Left ventricle myocardium superior (tissue), 1 donor: ENCODE measurements at regions not wholly inside any gene's neighbourhood (a gene's known extent, or its start where the extent isn't known, plus 50 kb on each side); places are given as distances from the start of the nearest gene placed in this dataset.
"Not testable (repeated sequence)": the region's sequence is repeated elsewhere in the genome, so short reads cannot be mapped to it uniquely, and the experiment has no call there.

ENCODE experiments used
- ATAC-seq: fragments of 200-7000 bp; cut with Tn5 transposase; one replicate; pipeline ENCODE4 v1.9.1; 2020; ENCODE audit warnings: mild to moderate bottlenecking, moderate library complexity
- DNase-seq: peaks from one replicate; pipeline ENCODE4 v3.0.0-alpha.2; 2020
- intact Hi-C: fragments of 100-400 bp; cut with micrococcal nuclease; formaldehyde crosslinking; loops from one replicate; pipeline ENCODE4 v1.11.0; 2022
- donor health status: DM: no; HTN: yes; CAD: no; lungs with severe emphysema.

DNA sequence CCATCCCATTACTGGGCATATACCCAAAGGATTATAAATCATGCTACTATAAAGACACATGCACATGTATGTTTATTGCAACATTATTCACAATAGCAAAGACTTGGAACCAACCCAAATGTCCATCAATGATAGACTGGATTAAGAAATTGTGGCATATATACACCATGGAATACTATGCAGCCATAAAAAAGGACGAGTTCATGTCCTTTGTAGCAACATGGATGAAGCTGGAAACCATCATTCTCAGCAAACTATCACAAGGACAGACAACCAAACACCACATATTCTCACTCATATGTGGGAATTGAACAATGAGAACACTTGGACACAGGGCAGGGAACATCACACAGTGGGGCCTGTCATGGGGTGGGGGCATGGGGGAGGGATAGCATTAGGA lies 181.5 kb upstream of the SPRY2 start:
- ATAC-seq, DNase-seq, intact Hi-C loops: not testable (repeated sequence)

- intact Hi-C loops: no loop called here
- ATAC-seq (no peak), DNase-seq (no peak)
Observed at GRCh38 chr13:80516818-80517348, 176.0 kb upstream of the SPRY2 start.

DNA sequence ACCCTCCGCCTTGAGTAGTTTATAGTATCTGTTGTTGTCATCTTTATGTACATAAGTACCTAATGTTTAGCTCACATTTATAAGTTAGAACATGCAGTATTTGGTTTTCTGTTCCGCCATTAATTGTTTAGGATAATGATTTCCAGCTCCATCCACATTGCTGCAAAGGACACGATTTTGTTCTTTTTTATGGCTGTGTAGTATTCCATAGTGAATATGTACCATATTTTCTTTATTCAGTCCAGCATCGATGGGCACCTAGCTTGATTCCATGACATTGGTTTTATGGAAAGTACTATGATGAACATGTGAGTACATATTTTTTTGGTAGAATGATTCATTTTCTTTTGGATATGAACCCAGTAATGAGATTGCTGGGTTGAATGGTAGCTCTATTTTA lies 174.4 kb upstream of the SPRY2 start:
- no peak for ATAC-seq
- DNase-seq: no peak
- intact Hi-C loops: no loop called here

DNA sequence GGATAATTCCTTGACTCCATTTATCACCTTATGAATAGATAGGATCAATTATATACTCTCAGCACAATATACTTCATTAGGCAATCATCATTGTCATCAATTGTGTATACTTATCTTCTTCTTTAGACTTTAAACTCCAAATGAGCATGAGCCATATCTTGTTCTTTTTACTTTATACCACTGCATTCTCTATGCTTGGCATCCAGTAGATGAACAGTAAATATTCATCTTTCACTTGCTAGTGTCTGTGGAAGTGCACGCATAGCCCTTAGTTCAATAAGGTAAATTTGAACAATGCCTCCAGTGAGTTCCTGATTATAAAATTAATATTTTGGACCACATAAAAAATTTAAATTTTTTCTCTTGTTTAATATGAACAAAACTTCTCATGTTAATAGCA lies 172.3 kb upstream of the SPRY2 start:
- DNase-seq (no peak), ATAC-seq (no peak)
- intact Hi-C loops: no loop called here

- intact Hi-C loops: no loop called here
- DNase-seq (no peak), ATAC-seq (no peak)
Observed at GRCh38 chr13:80510686-80511085, 169.8 kb upstream of the SPRY2 start.

DNA sequence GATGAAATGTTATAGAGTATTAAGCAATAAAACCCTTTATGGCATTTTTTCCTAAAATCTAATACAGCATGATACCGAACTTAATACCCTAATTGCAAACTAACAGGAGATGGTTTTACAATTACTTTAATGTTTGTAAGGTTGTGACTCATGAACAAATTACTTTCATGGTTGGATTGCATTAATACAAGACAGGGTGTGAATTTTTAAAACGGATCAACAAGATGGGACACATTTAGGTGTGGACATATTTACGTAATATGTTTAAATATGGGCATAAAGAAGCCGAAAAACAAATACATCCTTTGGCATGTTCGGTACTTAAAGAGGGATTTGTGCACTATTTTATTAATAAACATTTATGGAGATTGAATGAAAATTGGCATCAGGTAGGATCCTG lies 168.3 kb upstream of the SPRY2 start:
- no peak for DNase-seq
- ATAC-seq: no peak
- intact Hi-C loops: no loop called here

GRCh38 chr13:80508031-80508430 lies 167.1 kb upstream of the SPRY2 start:
- DNase-seq (no peak), ATAC-seq (no peak)
- intact Hi-C loops: no loop called here

DNA sequence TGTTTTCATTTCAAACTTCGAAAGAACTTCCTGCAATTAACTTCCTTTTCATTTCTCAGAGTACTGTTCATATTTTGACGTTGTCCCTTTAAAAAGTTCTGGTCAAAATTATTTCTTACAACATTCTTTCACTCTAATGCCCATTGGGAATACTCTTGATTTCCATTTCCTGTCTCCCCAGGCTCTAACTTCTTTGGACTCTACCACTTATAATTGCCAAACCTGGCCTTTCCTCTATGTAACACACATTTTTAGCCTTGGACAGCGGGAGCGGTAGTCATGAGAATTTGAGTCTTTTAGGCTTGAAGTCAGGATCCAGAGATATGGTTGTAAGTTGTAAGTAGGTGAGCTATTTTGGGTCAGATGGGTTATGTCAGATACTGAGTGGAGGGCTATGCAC lies 163.5 kb upstream of the SPRY2 start:
- intact Hi-C loops: no loop called here
- DNase-seq: no peak
- ATAC-seq: peak; percentile 90

- DNase-seq (no peak), ATAC-seq (no peak)
- intact Hi-C loops: no loop called here
Observed at GRCh38 chr13:80502359-80502758, 161.4 kb upstream of the SPRY2 start.

GRCh38 chr13:80501556-80501955 lies 160.6 kb upstream of the SPRY2 start:
- no peak for DNase-seq
- intact Hi-C loops: no loop called here
- no peak for ATAC-seq

DNA sequence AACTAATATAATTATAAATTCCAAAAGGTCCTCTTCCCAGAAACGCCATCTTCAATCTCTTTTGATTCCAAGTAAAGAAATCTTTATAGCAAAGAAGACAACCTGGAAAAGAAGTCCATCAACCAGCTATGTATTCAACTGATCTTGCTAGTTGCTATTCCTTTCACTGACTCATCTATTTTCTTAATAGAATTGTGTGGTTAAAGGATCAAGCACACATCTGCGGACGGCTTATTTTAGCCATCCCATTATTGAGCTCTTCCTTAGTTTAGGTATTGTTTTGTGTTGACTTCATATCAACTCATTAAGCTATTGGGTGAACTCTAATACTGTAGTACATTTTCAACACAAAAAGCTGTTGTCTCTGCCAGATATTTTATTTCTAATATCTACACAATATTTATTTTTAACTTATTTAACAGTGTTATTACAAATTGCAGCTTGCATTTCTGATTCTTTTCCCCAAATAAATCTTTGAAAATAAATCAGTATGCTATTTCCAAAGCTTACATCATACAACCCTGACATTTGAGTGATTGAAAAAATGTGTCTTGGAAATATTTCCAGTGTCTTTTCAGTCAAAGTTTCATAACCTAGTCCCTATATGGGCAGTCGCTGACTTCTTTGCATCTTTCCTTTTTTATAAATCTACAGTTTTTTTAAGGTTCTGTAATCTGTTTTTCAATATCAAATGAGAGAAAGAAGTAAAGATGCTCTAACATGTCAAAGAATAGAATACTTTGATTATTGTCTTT lies 158.8 kb upstream of the SPRY2 start:
- no peak for DNase-seq
- ATAC-seq: peak; percentile 43
- intact Hi-C loops: no loop called here

GRCh38 chr13:80498433-80498832 lies 157.5 kb upstream of the SPRY2 start:
- no peak for ATAC-seq
- no peak for DNase-seq
- intact Hi-C loops: no loop called here

- ATAC-seq (no peak), DNase-seq (no peak)
- intact Hi-C loops: no loop called here
Observed at GRCh38 chr13:80497978-80498377, 157.1 kb upstream of the SPRY2 start.

DNA sequence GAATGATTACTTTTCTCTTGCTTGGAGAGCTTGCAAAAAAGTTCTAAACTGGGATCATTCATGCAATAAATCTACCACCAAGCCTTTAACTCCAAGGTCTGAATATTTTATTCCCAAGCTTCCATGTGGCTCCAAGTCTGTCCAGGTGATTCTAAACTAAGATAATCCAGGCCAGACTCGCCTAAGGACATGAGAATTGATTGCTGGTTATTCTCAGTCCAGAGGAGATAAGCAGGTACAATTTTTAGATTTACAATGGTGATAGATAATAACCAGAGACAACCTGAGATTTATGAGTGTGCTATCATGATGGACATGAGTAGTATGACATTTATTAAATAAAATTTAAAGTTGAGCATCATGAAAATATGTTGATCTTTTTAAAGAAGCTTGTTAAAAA lies 156.5 kb upstream of the SPRY2 start:
- intact Hi-C loops: no loop called here
- no peak for ATAC-seq
- DNase-seq: no peak

DNA sequence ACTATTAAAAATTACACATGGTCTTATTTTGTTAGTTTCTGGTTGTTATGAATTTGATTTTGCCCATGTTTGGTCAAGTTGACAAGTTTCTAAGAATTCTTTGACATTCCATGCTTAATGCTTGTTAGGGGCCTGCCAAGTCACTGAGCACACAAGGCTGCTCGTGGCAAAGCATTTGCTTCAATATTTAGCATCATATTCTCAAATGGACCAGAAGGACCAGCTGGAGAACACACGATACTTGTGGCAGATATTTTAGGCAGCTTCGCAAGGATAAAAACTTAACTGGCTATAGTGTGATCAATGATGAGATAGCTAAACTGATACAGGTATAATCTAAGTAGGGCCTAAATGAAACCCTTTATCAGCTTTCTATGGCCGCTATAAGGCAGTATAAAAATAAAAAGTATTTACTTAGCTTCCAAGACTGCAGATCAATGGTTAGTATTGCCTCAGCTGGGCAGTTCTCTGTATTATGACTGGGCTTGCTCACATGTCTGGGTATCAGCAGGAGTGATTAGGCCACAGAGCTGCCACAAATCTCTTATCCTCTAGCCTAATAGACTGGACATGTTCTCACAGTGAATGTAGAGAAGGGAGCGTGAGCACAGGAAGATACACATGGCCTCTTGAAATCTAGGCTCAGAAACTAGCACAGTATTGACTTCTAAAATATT lies 155.9 kb upstream of the SPRY2 start:
- intact Hi-C loops: no loop called here
- no peak for ATAC-seq
- DNase-seq: no peak

GRCh38 chr13:80490491-80490943 lies 149.6 kb upstream of the SPRY2 start:
- intact Hi-C loops, DNase-seq, ATAC-seq: not testable (repeated sequence)

DNA sequence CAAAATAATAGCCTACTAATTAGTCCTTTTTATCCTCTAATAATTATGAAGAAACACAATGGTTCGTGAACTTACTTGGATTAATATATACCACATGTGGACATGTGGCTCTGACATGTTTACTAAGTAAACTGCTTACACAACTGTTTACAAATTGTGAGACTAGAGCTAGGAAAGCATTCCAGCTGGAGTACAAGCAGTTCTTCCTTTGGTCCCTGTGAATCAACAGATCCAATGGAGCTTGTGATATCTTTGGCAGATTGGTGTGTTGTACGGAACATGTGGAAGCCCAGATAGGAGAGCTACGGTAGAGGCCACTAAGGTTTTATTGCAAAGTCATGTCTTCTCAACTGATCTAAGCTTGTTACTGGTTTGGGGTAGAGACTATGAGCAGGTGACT lies 145.5 kb upstream of the SPRY2 start:
- intact Hi-C loops: no loop called here
- no peak for ATAC-seq
- DNase-seq: no peak

- intact Hi-C loops: no loop called here
- ATAC-seq (peak; percentile 69), DNase-seq (no peak)
Observed at GRCh38 chr13:80483157-80483556, 142.2 kb upstream of the SPRY2 start.

DNA sequence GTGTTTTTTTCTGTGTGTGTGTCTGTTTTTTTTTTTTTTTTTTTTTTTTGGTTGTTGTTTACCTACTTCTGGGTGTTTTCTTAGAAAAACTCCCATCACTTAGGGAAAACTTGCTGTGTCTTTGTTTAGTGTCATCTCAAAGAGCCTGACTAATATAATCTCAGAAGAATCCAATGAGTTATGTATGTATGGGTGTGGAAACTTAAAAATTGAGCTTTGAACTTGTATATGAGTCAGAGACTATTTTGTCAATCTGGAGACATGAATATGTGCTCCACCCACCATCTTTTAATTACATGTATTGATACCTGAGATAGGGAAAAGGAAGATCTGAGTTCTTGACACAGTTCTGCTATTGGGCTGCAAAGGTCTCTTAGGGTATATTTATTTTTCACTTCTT lies 140.7 kb upstream of the SPRY2 start:
- intact Hi-C loops: no loop called here
- DNase-seq (no peak), ATAC-seq (no peak)

DNA sequence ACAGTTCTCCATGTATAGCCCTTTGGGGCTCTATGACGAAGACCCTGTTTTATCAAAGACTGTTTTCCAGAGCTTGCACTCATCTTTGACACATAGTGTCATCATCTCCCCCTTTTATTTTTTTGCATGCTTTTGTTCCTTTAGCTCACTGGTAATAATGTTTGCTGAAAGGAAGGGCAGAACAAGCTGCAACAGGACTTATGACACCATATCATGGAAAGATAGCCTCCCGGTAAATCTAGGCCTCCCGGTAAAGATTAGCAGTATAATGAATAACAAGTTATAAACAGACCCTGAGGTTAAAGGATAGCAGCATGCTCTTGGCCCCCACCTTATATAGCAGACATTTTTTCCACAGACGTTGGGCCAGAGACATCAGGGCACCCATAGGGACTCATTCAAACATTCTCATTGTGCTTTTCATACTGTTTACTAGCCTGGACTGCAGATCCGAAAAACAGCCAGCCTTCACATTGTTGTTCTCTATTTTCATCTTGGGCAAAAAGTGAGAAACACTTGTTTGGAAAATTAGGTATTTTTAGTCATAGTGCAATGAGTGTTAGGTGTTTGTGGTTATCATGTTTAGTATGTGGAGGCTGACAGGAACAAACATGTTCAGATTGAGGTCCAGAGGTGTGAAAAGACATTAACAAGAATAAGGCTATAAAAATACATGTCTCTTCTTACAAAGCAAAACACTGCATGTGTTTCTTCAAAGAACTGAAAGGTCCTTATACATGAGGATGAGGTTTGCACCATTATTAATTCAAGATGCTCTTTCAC lies 136.9 kb upstream of the SPRY2 start:
- DNase-seq (no peak), ATAC-seq (peak; percentile 74)
- intact Hi-C loops: loop anchor here (10.0 kb wide), 1 partner anchor 103 kb away; no protein-coding TSS in a partner anchor
